Liver (tissue), 8 donors: ENCODE measurements at regions not wholly inside any gene's neighbourhood (a gene's known extent, or its start where the extent isn't known, plus 50 kb on each side); places are given as distances from the start of the nearest gene placed in this dataset.

Experiments
- DNase-seq: peaks from one replicate; pipeline ENCODE4 v3.0.0-alpha.2; 2017; ENCODE audit warnings: low spot score
- H3K27ac ChIP-seq, 2 donors: one replicate each; pipeline ENCODE4 v1.7.0; 2013; ENCODE audit warnings: inconsistent platforms in 2 of 2, low read length in 2 of 2, control low read depth in 1 of 2, low read depth in 1 of 2, mild to moderate bottlenecking in 1 of 2
- H3K27me3 ChIP-seq, 4 donors: one replicate each; pipeline versions ENCODE4 v1.6.1 to v1.7.0; 2013; ENCODE audit warnings: low read length in 3 of 4, inconsistent platforms in 1 of 4, mild to moderate bottlenecking in 1 of 4, moderate library complexity in 1 of 4; ENCODE audit not compliant: control insufficient read depth in 4 of 4, insufficient read depth in 4 of 4
- H3K36me3 ChIP-seq, 4 donors: one replicate each; pipeline versions ENCODE4 v1.6.1 to v1.7.0; 2013; ENCODE audit warnings: low read length in 3 of 4, mild to moderate bottlenecking in 3 of 4, low read depth in 1 of 4, moderate library complexity in 1 of 4; ENCODE audit not compliant: control insufficient read depth in 4 of 4, insufficient read depth in 3 of 4
- H3K4me1 ChIP-seq, 4 donors: one replicate each; pipeline versions ENCODE4 v1.6.1 to v1.7.0; 2013; ENCODE audit warnings: low read length in 3 of 4, mild to moderate bottlenecking in 3 of 4, moderate library complexity in 1 of 4; ENCODE audit not compliant: control insufficient read depth in 4 of 4, insufficient read depth in 4 of 4
- H3K4me3 ChIP-seq, 3 donors: one replicate each; pipeline versions ENCODE4 v1.6.1 to v1.7.0; 2013; ENCODE audit warnings: low read length in 3 of 3, control low read depth in 1 of 3, low read depth in 1 of 3, mild to moderate bottlenecking in 1 of 3
- H3K9ac ChIP-seq, 2 donors: one replicate each; pipeline ENCODE4 v1.7.0; 2013; ENCODE audit warnings: low read length in 2 of 2, mild to moderate bottlenecking in 2 of 2, moderate library complexity in 2 of 2, control low read depth in 1 of 2, low read depth in 1 of 2
- H3K9me3 ChIP-seq, 4 donors: one replicate each; pipeline versions ENCODE4 v1.6.1 to v1.7.0; 2013; ENCODE audit warnings: low read length in 3 of 4; ENCODE audit not compliant: control insufficient read depth in 4 of 4
- EGR1 ChIP-seq, 2 donors: IDR thresholded peaks; 2 replicates each; pipeline ENCODE4 v1.6.1; 2016 to 2018; ENCODE audit warnings: antibody characterized with exemption in 2 of 2, low read depth in 2 of 2
- FOXA1 ChIP-seq: IDR thresholded peaks from 2 replicates; pipeline ENCODE4 v1.6.1; 2016; ENCODE audit warnings: antibody characterized with exemption
- FOXA2 ChIP-seq: IDR thresholded peaks from 2 replicates; pipeline ENCODE4 v1.6.1; 2016; ENCODE audit warnings: antibody characterized with exemption
- GABPA ChIP-seq, 2 donors: IDR thresholded peaks in 1 of 2; conservative IDR thresholded peaks in 1 of 2; 2 replicates each; pipeline ENCODE4 v1.6.1; 2016; ENCODE audit warnings: antibody characterized with exemption in 2 of 2, mild to moderate bottlenecking in 1 of 2, moderate library complexity in 1 of 2
- HNF4A ChIP-seq, 2 donors: conservative IDR thresholded peaks; 2 replicates each; pipeline ENCODE4 v1.6.1; 2016; ENCODE audit warnings: antibody characterized with exemption in 2 of 2, mild to moderate bottlenecking in 2 of 2
- HNF4G ChIP-seq: IDR thresholded peaks from 2 replicates; pipeline ENCODE4 v1.6.1; 2016; ENCODE audit warnings: antibody characterized with exemption
- JUND ChIP-seq, 2 donors: IDR thresholded peaks; 2 replicates each; pipeline ENCODE4 v1.6.1; 2016; ENCODE audit warnings: antibody characterized with exemption in 2 of 2
- NR2F2 ChIP-seq: IDR thresholded peaks from 2 replicates; pipeline ENCODE4 v1.6.1; 2016; ENCODE audit warnings: antibody characterized with exemption
- RAD21 ChIP-seq, 2 donors: IDR thresholded peaks; 2 replicates each; pipeline ENCODE4 v1.6.1; 2016; ENCODE audit warnings: antibody characterized with exemption in 2 of 2, mild to moderate bottlenecking in 2 of 2
- RXRA ChIP-seq, 2 donors: IDR thresholded peaks; 2 replicates each; pipeline ENCODE4 v1.6.1; 2017 to 2018; ENCODE audit warnings: antibody characterized with exemption in 2 of 2, mild to moderate bottlenecking in 1 of 2
- SP1 ChIP-seq: IDR thresholded peaks from 2 replicates; pipeline ENCODE4 v1.6.1; 2018; ENCODE audit warnings: antibody characterized with exemption, mild to moderate bottlenecking
- TAF1 ChIP-seq: conservative IDR thresholded peaks from 2 replicates; pipeline ENCODE4 v1.6.1; 2016; ENCODE audit warnings: antibody characterized with exemption, mild to moderate bottlenecking
- YY1 ChIP-seq: IDR thresholded peaks from 2 replicates; pipeline ENCODE4 v1.6.1; 2016; ENCODE audit warnings: antibody characterized with exemption, mild to moderate bottlenecking
- WGBS: extraction: QIAGEN DNeasy Blood & Tissue Kit; methylation state at CpG from one replicate; pipeline ENCODE4 v1.1.7; 2013; 5-methylcytosine and 5-hydroxymethylcytosine counted together
- TF ChIP-seq, protein P1 (sequence below): IDR thresholded peaks from 2 replicates; pipeline ENCODE4 v1.6.1; 2016; ENCODE audit warnings: antibody characterized with exemption
- TF ChIP-seq, protein P2 (sequence below): IDR thresholded peaks from 2 replicates; pipeline ENCODE4 v1.6.1; 2016; ENCODE audit warnings: antibody characterized with exemption
- TF ChIP-seq, protein P3 (sequence below): IDR thresholded peaks from 2 replicates; pipeline ENCODE4 v1.6.1; 2016; ENCODE audit warnings: antibody characterized with exemption, mild to moderate bottlenecking
- TF ChIP-seq, protein P4 (sequence below): fragments of 150-350 bp; IDR thresholded peaks from 2 replicates; pipeline ENCODE4 v1.5.1; 2017; ENCODE audit warnings: improper control_type of control experiment, low read depth, low read length; ENCODE audit not compliant: missing input control
- donor health status: healthy.
- donor health status: healthy.
- donor health status: healthy.
- donor health status: healthy.
- donor health status: healthy.

DNA sequence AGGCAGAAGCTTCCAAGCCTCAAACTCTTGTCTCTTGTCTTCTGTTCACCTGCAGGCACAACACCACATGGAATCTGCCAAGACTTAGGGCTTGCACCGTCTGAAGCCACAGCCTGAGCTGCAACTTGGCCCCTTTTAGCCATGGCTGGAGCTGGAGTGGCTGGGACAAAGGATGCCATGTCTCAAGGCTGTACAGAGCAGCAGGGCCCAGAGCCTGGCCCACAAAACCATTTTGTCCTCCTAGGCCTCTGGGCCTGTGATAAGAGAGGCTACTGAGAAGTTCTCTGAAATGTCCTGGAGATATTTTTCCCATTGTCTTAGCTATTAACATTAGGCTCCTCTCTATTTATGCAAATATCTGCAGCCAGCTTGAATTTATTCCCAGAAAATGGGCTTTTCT, 330.8 kb downstream of the DTWD2 start:
- WGBS: 66% methylated on average over 1 of the region's 1 CpG

DNA sequence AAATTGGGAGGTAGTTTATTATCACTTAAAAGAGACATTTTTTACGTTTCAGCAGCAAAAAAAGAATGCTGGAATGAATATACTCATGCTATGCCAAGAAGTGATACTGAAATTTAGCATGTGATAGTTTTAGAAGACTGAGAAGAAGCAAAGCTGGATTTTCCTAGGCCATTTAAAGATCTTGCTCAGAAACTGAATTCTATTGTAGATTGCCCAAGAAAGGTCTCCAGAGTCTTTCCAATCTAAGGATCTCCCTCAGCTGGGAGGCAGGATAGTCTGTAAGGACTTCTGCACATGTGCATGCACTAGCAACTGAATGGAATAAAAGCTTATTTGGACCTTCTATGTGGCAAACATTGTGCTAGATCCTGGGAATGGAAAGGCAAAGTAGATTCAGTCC, 334.5 kb downstream of the DTWD2 start:
- no peaks in the 10 kb centered on the region for H3K27me3 ChIP-seq
- H3K36me3 ChIP-seq: no peaks in the 10 kb centered on the region
- no peak overlapping the region for H3K4me3 ChIP-seq
- H3K9me3 ChIP-seq: peaks cover 0 to 13% (median 5%) of the 10 kb centered on the region in 4 donors
- DNase-seq: no peak
- H3K27ac ChIP-seq: no peak overlapping the region
- 74% methylated on average over 1 of the region's 1 CpG for WGBS
- peaks cover 0 to 6% (median 5%) of the 10 kb centered on the region in 4 donors for H3K4me1 ChIP-seq
- H3K9ac ChIP-seq: no peak overlapping the region
- TF ChIP-seq TAF1: no peak
- TF ChIP-seq FOXA2: no peak
- TF ChIP-seq JUND (IDR thresholded peaks at IDR 0.05): no peak
- TF ChIP-seq, protein P1, sequence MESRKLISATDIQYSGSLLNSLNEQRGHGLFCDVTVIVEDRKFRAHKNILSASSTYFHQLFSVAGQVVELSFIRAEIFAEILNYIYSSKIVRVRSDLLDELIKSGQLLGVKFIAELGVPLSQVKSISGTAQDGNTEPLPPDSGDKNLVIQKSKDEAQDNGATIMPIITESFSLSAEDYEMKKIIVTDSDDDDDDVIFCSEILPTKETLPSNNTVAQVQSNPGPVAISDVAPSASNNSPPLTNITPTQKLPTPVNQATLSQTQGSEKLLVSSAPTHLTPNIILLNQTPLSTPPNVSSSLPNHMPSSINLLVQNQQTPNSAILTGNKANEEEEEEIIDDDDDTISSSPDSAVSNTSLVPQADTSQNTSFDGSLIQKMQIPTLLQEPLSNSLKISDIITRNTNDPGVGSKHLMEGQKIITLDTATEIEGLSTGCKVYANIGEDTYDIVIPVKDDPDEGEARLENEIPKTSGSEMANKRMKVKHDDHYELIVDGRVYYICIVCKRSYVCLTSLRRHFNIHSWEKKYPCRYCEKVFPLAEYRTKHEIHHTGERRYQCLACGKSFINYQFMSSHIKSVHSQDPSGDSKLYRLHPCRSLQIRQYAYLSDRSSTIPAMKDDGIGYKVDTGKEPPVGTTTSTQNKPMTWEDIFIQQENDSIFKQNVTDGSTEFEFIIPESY: no peak
- TF ChIP-seq RAD21 (IDR thresholded peaks at IDR 0.05): no peak
- no peak for TF ChIP-seq FOXA1
- TF ChIP-seq, protein P2, sequence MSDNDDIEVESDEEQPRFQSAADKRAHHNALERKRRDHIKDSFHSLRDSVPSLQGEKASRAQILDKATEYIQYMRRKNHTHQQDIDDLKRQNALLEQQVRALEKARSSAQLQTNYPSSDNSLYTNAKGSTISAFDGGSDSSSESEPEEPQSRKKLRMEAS: no peak
- no peak for TF ChIP-seq HNF4A (conservative IDR thresholded peaks at IDR 0.05)
- TF ChIP-seq, protein P3, sequence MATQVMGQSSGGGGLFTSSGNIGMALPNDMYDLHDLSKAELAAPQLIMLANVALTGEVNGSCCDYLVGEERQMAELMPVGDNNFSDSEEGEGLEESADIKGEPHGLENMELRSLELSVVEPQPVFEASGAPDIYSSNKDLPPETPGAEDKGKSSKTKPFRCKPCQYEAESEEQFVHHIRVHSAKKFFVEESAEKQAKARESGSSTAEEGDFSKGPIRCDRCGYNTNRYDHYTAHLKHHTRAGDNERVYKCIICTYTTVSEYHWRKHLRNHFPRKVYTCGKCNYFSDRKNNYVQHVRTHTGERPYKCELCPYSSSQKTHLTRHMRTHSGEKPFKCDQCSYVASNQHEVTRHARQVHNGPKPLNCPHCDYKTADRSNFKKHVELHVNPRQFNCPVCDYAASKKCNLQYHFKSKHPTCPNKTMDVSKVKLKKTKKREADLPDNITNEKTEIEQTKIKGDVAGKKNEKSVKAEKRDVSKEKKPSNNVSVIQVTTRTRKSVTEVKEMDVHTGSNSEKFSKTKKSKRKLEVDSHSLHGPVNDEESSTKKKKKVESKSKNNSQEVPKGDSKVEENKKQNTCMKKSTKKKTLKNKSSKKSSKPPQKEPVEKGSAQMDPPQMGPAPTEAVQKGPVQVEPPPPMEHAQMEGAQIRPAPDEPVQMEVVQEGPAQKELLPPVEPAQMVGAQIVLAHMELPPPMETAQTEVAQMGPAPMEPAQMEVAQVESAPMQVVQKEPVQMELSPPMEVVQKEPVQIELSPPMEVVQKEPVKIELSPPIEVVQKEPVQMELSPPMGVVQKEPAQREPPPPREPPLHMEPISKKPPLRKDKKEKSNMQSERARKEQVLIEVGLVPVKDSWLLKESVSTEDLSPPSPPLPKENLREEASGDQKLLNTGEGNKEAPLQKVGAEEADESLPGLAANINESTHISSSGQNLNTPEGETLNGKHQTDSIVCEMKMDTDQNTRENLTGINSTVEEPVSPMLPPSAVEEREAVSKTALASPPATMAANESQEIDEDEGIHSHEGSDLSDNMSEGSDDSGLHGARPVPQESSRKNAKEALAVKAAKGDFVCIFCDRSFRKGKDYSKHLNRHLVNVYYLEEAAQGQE: no peak
- no peak for TF ChIP-seq HNF4G
- no peak for TF ChIP-seq RXRA (IDR thresholded peaks at IDR 0.05)
- TF ChIP-seq NR2F2: no peak
- TF ChIP-seq GABPA (IDR thresholded peaks at IDR 0.05 in 1 of 2, conservative IDR thresholded peaks at IDR 0.05 in 1 of 2): no peak
- TF ChIP-seq SP1: no peak
- no peak for TF ChIP-seq EGR1 (IDR thresholded peaks at IDR 0.05; ENCODE audit: low read depth in 2 of 2)

More for the DNA sequence above, 330.8 kb downstream of the DTWD2 start:
- no peak overlapping the region for H3K4me3 ChIP-seq
- H3K27me3 ChIP-seq: no peaks in the 10 kb centered on the region
- no peaks in the 10 kb centered on the region for H3K36me3 ChIP-seq
- H3K9me3 ChIP-seq: peaks cover 0 to 15% (median 7%) of the 10 kb centered on the region in 4 donors
- H3K9ac ChIP-seq: no peak overlapping the region
- TF ChIP-seq HNF4G (no peak), FOXA1 (no peak), JUND (IDR thresholded peaks at IDR 0.05) (no peak), RXRA (IDR thresholded peaks at IDR 0.05) (no peak), NR2F2 (no peak), YY1 (no peak), RAD21 (IDR thresholded peaks at IDR 0.05) (no peak)
- TF ChIP-seq, protein P4, sequence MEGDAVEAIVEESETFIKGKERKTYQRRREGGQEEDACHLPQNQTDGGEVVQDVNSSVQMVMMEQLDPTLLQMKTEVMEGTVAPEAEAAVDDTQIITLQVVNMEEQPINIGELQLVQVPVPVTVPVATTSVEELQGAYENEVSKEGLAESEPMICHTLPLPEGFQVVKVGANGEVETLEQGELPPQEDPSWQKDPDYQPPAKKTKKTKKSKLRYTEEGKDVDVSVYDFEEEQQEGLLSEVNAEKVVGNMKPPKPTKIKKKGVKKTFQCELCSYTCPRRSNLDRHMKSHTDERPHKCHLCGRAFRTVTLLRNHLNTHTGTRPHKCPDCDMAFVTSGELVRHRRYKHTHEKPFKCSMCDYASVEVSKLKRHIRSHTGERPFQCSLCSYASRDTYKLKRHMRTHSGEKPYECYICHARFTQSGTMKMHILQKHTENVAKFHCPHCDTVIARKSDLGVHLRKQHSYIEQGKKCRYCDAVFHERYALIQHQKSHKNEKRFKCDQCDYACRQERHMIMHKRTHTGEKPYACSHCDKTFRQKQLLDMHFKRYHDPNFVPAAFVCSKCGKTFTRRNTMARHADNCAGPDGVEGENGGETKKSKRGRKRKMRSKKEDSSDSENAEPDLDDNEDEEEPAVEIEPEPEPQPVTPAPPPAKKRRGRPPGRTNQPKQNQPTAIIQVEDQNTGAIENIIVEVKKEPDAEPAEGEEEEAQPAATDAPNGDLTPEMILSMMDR: no peak
- TF ChIP-seq, protein P2: no peak
- TF ChIP-seq, protein P3: no peak
- H3K27ac ChIP-seq: no peak overlapping the region
- DNase-seq: no peak
- no peaks in the 10 kb centered on the region for H3K4me1 ChIP-seq
